ENCODE measurements at regions not wholly inside any gene's neighbourhood (a gene's known extent, or its start where the extent isn't known, plus 50 kb on each side); places are given as distances from the start of the nearest gene placed in this dataset.
"Not testable (repeated sequence)": the region's sequence is repeated elsewhere in the genome, so short reads cannot be mapped to it uniquely, and the experiment has no call there.

DNA sequence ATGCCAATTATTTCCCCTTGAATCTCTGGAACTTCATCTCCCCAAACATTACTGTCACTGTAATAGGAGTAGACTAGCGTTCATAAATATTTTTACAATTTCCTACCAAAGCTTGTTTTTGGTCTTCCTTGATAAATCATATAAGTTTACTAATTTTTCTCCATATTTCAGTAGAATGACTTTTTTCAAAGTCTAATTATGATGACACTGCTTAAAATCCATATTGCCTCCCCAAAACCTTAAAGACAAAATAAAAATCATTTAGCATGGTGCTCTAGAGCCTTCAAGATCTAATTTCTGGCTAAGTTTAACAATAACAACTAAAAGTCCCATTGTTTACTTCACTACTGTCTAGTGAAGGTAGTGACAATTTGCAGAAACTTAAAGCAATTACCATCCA, 474.2 kb upstream of the CHRM3 start:
- DNase-seq (ENCODE audit: low spot score in 2 of 2) = no peak
- H3K4me3 ChIP-seq = no peak overlapping the region
- no peaks in the 10 kb centered on the region for H3K36me3 ChIP-seq (replicated peaks)
- no peaks in the 10 kb centered on the region; the same call in 1 of the 2 replicates for H3K9me3 ChIP-seq
- no peaks in the 10 kb centered on the region for H3K4me1 ChIP-seq
- no peaks in the 10 kb centered on the region for H3K27me3 ChIP-seq (ENCODE audit: low read depth)
- in situ Hi-C loops (cut with MboI; ENCODE audit: low sequenced_read_pairs) = no loop called here

DNA sequence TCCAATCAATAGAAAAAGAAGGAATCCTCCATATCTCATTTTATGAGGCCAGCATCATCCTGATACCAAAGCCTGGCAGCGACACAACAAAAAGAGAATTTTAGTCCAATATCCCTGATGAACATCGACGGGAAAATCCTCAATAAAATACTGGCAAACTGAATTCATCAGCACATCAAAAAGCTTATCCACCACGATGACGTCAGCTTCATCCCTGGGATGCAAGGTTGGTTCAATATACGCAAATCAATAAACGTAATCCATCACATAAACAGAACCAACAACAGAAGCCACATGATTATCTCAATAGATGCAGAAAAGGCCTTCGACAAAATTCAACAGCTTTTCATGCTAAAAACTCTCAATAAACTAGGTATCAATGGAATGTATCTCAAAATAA, 483.6 kb upstream of the CHRM3 start:
- H3K4me1 ChIP-seq; DNase-seq (ENCODE audit: low spot score in 2 of 2); in situ Hi-C loops (cut with MboI; ENCODE audit: low sequenced_read_pairs); H3K36me3 ChIP-seq (replicated peaks); H3K9me3 ChIP-seq; H3K27me3 ChIP-seq (ENCODE audit: low read depth); H3K4me3 ChIP-seq: not testable (repeated sequence)

DNA sequence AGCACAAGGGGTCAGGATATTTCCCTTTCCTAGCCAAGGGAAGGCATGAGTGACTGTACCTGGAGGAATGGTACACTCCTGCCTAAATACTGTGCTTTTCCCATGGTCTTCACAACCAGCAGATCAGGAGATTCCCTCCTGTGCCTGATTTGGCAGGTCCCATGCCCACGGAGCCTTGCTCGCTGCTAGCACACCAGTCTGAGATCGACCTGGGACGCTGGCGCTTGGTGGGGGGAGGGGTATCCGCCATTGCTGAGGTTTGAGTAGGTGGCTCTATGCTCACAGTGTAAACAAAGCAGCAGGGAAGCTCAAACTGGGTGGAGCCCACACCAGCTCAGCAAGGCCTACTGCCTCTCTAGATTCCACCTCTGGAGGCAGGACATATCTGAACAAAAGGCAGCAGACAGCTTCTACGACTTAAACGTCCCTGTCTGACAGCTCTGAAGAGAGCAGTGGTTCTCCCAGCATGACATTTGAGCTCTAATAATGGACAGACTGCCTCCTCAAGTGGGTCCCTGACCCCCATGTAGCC, 486.0 kb upstream of the CHRM3 start:
- Histone ChIP-seq H3K4me3 (no peak overlapping the region), H3K9me3 (no peaks in the 10 kb centered on the region), H3K36me3 (replicated peaks) (no peaks in the 10 kb centered on the region), H3K27me3 (ENCODE audit: low read depth) (no peaks in the 10 kb centered on the region), H3K4me1 (no peaks in the 10 kb centered on the region)
- no peak for DNase-seq (ENCODE audit: low spot score in 2 of 2)
- in situ Hi-C loops (cut with MboI; ENCODE audit: low sequenced_read_pairs) = no loop called here

DNA sequence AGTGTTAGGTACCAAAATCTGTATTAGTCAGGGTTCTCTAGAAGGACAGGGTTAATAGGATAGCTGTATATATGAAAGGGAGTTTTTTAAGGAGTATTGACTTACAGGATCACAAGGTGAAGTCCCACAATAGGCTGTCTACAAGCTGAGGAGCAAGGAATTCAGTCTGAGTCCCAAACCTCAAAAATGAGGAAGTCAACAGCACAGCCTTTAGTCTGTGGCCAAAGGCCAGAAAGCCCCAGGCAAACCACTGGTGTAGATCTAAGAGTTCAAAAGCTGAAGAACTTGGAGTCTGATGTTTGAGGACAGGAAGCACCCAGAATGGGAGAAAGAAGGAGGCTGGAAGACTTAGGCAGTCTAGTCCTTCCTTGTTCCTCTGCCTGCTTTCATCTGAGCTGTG, 487.5 kb upstream of the CHRM3 start:
- H3K4me1 ChIP-seq = no peaks in the 10 kb centered on the region
- H3K27me3 ChIP-seq (ENCODE audit: low read depth) = no peaks in the 10 kb centered on the region
- DNase-seq (ENCODE audit: low spot score in 2 of 2) = no peak
- no peaks in the 10 kb centered on the region for H3K36me3 ChIP-seq (replicated peaks)
- no peak overlapping the region for H3K4me3 ChIP-seq
- in situ Hi-C loops (cut with MboI; ENCODE audit: low sequenced_read_pairs) = no loop called here
- no peaks in the 10 kb centered on the region for H3K9me3 ChIP-seq

DNA sequence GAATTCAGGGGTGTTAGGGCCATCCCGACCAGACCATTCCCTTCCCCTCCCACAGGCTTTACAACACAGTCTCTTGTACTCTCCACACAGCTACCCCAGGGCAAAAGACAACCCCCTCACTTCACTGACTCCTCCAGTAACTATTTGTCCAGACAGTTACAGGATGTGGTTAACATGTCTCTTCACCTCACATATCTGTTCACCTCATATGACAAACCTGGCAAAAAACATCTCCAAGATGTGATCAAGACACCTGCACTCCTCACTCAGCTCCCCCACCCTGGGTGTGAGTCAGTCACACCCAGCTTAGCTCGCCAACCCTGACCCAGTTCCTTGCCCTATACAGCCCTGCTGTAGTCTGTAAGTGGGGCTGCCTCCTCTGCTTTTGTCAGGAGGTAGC, 490.5 kb upstream of the CHRM3 start:
- DNase-seq (ENCODE audit: low spot score in 2 of 2) = no peak
- no peaks in the 10 kb centered on the region for H3K36me3 ChIP-seq (replicated peaks)
- no peaks in the 10 kb centered on the region for H3K4me1 ChIP-seq
- H3K9me3 ChIP-seq = no peaks in the 10 kb centered on the region
- no peaks in the 10 kb centered on the region for H3K27me3 ChIP-seq (ENCODE audit: low read depth)
- in situ Hi-C loops (cut with MboI; ENCODE audit: low sequenced_read_pairs) = no loop called here
- no peak overlapping the region for H3K4me3 ChIP-seq

DNA sequence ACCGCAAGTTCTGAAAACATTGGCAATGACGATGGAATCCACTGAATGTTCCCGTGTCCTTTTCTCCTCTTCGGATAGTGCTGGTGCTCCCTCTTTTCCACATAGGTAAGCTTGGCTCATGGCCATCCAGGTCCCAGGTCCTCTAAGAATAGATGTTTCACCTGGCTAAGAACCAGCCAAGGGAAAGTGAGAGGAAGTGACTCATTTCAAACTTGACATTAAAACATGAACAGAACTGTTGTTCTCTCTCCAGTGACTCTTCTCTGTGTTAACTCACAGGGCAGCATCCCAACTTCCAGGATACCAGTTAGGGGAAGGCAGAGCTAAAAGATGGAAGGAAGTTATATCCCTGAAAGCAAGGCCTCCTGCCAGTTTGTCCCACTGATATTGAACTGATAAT, 493.8 kb upstream of the CHRM3 start:
- H3K9me3 ChIP-seq = no peaks in the 10 kb centered on the region
- H3K4me1 ChIP-seq = no peaks in the 10 kb centered on the region
- no peak for DNase-seq (ENCODE audit: low spot score in 2 of 2)
- H3K27me3 ChIP-seq (ENCODE audit: low read depth) = no peaks in the 10 kb centered on the region
- H3K36me3 ChIP-seq (replicated peaks) = no peaks in the 10 kb centered on the region
- no peak overlapping the region for H3K4me3 ChIP-seq
- in situ Hi-C loops (cut with MboI; ENCODE audit: low sequenced_read_pairs) = no loop called here

DNA sequence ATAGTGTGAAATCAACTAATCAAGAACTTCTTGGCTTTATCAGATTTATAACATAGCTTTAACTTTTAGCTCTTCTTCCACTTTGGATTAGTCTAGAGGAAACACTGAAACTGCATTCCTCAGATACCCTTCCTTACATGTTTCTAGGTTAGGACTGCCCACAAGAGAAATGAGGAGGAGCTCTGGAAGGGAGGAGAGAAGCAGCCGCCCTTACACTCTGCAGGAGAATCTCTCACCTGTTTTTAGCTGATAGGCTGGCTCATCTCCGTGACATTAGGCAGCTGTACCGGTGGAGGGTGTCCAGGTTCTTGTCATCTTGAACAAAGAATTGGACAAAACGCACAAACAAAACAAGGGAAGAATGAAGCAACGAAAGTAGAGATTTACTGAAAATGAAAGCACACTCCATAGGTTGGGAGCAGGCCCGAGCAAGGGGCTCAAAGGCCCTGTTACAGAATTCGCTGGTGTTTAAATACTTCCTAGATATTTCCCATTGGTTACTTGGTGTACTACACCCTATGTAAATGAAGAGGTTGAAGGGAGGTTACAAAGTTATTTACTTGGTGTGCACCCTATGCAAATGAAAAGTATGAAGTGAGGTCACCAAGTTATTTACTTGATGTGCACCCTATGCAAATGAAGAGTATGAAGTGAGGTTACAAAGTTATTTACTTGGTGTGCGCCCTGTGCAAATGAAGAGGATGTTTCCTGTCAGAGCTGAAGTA, 524.9 kb upstream of the CHRM3 start:
- in situ Hi-C loops (cut with MboI; ENCODE audit: low sequenced_read_pairs) = no loop called here
- Histone ChIP-seq H3K9me3 (no peaks in the 10 kb centered on the region), H3K36me3 (replicated peaks) (no peaks in the 10 kb centered on the region), H3K4me3 (no peak overlapping the region), H3K4me1 (no peaks in the 10 kb centered on the region), H3K27me3 (ENCODE audit: low read depth) (no peaks in the 10 kb centered on the region)
- DNase-seq (ENCODE audit: low spot score in 2 of 2) = no peak

DNA sequence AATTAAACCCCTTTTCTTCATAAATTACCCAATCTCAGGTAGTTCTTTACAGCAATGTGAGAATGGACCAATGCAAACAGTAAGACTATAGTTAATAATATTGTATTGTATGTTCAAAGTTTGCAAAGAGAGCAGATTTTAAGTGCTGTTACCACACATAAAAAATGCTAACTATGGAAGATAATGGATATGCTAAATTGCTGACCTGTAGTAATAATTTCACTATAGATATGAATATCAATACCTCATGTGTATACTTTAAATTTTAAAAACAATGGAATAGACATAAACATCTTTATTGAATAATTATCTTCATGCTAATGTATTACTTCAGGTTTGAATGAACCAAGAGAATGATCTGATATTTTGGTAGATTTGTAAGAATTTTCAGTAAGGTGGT, 552.4 kb upstream of the CHRM3 start:
- no peak overlapping the region for H3K4me3 ChIP-seq
- no peaks in the 10 kb centered on the region for H3K4me1 ChIP-seq
- H3K27me3 ChIP-seq (ENCODE audit: low read depth) = no peaks in the 10 kb centered on the region
- H3K36me3 ChIP-seq (replicated peaks) = no peaks in the 10 kb centered on the region
- in situ Hi-C loops (cut with MboI; ENCODE audit: low sequenced_read_pairs) = no loop called here
- DNase-seq (ENCODE audit: low spot score in 2 of 2) = no peak
- H3K9me3 ChIP-seq = peaks cover 11% of the 10 kb centered on the region

DNA sequence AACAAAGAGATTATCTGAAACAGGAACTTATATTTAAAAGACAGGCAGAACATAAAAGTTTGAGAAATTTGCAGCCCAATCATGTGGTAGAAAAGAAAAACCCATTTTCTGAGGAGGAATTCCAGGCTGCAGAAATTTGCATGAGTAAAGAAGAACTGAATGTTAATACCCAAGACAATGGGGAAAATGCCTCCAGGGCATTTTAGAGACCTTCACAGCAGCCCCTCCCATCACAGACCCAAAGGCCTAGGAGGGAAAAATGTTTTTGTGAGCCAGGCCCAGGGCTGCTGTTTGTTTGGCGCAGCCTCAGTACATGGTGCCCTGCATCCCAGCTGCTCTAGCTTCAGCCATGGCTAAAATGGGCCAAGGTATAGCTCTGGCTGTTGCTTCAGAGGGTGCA, 554.3 kb upstream of the CHRM3 start:
- H3K4me3 ChIP-seq = no peak overlapping the region
- in situ Hi-C loops (cut with MboI; ENCODE audit: low sequenced_read_pairs) = no loop called here
- H3K4me1 ChIP-seq = no peaks in the 10 kb centered on the region
- peaks cover 11% of the 10 kb centered on the region for H3K9me3 ChIP-seq
- peak; percentile 23 to 51 for DNase-seq (ENCODE audit: low spot score in 2 of 2)
- no peaks in the 10 kb centered on the region for H3K27me3 ChIP-seq (ENCODE audit: low read depth)
- H3K36me3 ChIP-seq (replicated peaks) = no peaks in the 10 kb centered on the region

DNA sequence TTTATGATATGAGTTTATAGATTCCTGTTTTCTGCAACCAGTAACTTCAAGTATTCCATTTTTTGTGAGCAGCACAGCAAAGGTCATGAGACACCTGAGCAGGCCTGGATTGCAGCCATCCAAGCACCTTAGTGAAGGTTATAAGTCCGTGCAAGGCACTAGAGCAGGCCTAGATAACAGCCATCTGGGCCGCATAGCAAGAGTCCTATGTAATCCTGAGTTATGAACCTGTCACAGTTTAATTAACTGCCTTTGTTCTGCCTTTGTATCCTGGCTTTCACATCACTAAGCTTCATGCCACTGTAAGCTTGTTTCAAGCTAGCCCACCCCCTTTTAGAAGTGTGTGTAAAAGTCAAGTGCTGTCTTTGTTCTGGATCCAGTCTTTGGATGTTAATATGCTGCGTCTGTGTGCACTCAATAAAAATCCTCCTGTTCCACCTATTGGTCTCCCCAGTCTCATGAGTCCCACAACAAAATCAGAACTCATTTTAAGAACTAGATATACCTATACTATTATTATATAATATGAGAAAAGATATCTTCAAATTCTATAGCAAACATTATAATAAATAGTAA, 556.2 kb upstream of the CHRM3 start:
- H3K36me3 ChIP-seq (replicated peaks) = no peaks in the 10 kb centered on the region
- H3K4me3 ChIP-seq = no peak overlapping the region
- H3K27me3 ChIP-seq (ENCODE audit: low read depth) = no peaks in the 10 kb centered on the region
- peaks cover 11% of the 10 kb centered on the region for H3K9me3 ChIP-seq
- H3K4me1 ChIP-seq = no peaks in the 10 kb centered on the region
- in situ Hi-C loops (cut with MboI; ENCODE audit: low sequenced_read_pairs) = no loop called here
- DNase-seq (ENCODE audit: low spot score in 2 of 2) = no peak

DNA sequence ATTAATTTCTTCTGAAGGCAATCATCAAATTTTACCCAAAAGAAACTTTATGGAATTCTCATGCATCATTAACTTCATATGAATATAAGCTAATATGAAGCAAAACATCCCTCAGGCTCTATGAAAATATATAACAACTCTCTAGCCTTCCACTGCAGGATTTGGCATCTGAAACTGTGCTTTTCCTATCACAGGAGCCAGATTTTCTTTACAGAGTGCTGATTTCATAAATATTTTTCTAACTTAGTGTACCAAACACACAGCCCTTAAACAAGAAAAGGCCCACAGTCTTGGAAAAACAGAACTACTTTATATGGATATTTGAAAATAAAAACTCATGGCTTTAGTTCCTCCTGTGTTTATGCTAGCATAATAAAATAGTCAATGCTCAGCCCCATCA, 559.5 kb upstream of the CHRM3 start:
- Histone ChIP-seq H3K36me3 (replicated peaks) (no peaks in the 10 kb centered on the region), H3K4me1 (no peaks in the 10 kb centered on the region), H3K27me3 (ENCODE audit: low read depth) (no peaks in the 10 kb centered on the region), H3K4me3 (no peak overlapping the region), H3K9me3 (peaks cover 6% of the 10 kb centered on the region; the same call in 1 of the 2 replicates)
- DNase-seq (ENCODE audit: low spot score in 2 of 2) = no peak
- in situ Hi-C loops (cut with MboI; ENCODE audit: low sequenced_read_pairs) = no loop called here

DNA sequence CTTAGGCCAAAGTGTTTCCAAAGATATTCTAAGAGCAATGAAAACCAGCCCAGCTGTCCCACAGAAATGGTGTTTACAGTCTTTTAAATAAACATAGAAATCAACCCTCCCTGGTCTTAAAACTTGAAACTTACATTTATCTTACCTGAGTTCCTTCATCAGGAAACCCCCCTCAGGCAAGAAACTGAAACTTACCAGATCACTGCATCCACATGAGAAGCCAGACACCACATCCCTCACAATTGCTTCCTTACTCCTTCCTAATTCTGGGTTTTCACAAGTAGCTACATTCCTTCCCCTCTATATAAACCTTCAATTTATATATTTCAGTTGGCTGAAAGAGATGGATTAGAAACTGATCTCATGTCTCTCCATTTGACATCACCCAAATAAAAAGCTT, 563.0 kb upstream of the CHRM3 start:
- Histone ChIP-seq H3K27me3 (ENCODE audit: low read depth) (no peaks in the 10 kb centered on the region), H3K4me3 (no peak overlapping the region), H3K9me3 (no peaks in the 10 kb centered on the region), H3K36me3 (replicated peaks) (no peaks in the 10 kb centered on the region), H3K4me1 (no peaks in the 10 kb centered on the region)
- in situ Hi-C loops (cut with MboI; ENCODE audit: low sequenced_read_pairs) = no loop called here
- DNase-seq (ENCODE audit: low spot score in 2 of 2) = no peak

DNA sequence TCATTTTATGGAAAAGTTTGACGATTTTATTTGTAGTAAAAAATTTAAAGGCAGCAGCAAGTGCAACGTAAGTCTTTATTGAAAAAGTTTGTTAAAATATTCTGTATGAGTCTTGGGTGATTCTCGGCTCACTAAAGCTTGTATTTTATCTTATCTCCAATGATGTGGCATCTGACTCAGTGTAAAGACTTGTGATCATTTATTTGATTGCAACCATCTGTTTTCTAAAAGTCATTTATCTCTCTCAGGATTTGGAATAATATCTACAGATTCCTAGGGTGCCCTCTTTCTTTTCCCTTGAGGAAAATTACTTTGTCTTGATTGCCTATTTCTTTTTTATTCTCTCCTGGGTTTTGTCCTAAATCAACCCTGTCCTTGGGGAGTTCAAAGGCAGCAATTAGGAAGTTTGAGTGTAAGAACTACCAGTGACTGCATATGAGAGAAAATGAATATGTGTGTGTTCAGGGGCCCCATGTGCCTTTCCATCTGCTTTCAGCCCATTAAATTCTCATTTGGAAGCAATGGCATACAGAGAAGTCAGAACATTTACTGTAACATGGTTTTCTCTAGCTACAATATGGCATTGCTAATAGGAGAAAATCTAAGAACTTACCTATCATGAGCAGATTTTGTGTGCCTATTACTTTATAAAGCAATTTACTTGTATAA, 575.0 kb upstream of the CHRM3 start:
- Histone ChIP-seq H3K27me3 (ENCODE audit: low read depth) (no peaks in the 10 kb centered on the region), H3K4me1 (no peaks in the 10 kb centered on the region), H3K4me3 (no peak overlapping the region), H3K36me3 (replicated peaks) (no peaks in the 10 kb centered on the region), H3K9me3 (no peaks in the 10 kb centered on the region)
- no peak for DNase-seq (ENCODE audit: low spot score in 2 of 2)
- in situ Hi-C loops (cut with MboI; ENCODE audit: low sequenced_read_pairs) = no loop called here

DNA sequence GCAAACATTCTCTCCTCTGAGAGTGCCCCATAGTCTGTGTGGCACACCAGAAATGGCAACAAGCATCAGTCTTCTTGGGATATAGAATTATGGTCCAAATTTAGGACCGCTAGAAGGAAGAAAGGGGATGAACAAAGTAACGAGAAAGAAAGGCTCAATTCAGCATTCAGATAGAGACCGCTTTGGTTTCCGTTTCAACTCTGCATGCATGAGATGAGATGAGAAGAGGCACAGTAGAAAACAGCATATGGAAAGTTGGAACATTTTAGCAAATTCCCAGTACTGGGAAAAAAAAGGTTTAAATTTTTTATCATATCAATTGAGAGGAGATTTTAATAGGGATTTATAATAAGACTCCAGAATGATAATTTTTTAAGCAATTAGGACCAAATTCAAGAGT, 595.5 kb upstream of the CHRM3 start:
- no peaks in the 10 kb centered on the region for H3K27me3 ChIP-seq (ENCODE audit: low read depth)
- H3K4me1 ChIP-seq = peaks cover 4% of the 10 kb centered on the region
- no peak for DNase-seq (ENCODE audit: low spot score in 2 of 2)
- H3K36me3 ChIP-seq (replicated peaks) = no peaks in the 10 kb centered on the region
- no peak overlapping the region for H3K4me3 ChIP-seq
- in situ Hi-C loops (cut with MboI; ENCODE audit: low sequenced_read_pairs) = no loop called here
- no peaks in the 10 kb centered on the region for H3K9me3 ChIP-seq
